HCT116 (cell line): ENCODE measurements at regions not wholly inside any gene's neighbourhood (a gene's known extent, or its start where the extent isn't known, plus 50 kb on each side); places are given as distances from the start of the nearest gene placed in this dataset.

Experiments used
- POLR2A ChIP-seq: IDR thresholded peaks from 2 replicates; pipeline ENCODE4 v1.7.0; 2011; ENCODE audit warnings: borderline replicate concordance; ENCODE audit not compliant: insufficient read depth, insufficient read length; ENCODE audit errors: extremely low read depth
- TF ChIP-seq, protein P1 (sequence below), 3 experiments: fragments of 200-600 bp in 1 of 3; sonication (generic) in 1 of 3; IDR thresholded peaks in 2 of 3; conservative IDR thresholded peaks in 1 of 3; 2 replicates each; pipeline ENCODE4 v1.5.1; 2012 to 2017; ENCODE audit warnings: low read depth in 2 of 3, low read length in 2 of 3, antibody characterized with exemption in 1 of 3, borderline replicate concordance in 1 of 3, control low read depth in 1 of 3, mild to moderate bottlenecking in 1 of 3, mixed read lengths in 1 of 3, mixed run types in 1 of 3, moderate library complexity in 1 of 3; ENCODE audit not compliant: insufficient read depth in 1 of 3

DNA sequence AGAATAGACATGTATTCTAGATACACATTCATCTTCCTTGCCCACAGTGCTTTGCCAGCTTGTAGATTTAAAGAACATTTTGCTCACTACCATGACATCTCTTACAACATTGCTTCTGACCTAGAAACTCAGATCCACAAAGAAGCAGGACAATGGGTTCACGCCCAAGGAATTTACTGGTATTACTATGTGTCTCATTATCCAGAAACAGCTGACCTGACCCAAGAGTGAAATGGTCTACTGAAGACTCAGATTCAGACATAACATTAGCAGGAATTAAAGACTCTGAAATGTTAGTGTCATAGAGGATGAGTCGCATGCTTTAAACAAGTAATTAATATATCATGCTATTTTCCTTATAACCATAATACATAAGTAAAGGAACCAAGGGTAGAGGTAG, 731.4 kb downstream of the GALC start:
- TF ChIP-seq, protein P1, sequence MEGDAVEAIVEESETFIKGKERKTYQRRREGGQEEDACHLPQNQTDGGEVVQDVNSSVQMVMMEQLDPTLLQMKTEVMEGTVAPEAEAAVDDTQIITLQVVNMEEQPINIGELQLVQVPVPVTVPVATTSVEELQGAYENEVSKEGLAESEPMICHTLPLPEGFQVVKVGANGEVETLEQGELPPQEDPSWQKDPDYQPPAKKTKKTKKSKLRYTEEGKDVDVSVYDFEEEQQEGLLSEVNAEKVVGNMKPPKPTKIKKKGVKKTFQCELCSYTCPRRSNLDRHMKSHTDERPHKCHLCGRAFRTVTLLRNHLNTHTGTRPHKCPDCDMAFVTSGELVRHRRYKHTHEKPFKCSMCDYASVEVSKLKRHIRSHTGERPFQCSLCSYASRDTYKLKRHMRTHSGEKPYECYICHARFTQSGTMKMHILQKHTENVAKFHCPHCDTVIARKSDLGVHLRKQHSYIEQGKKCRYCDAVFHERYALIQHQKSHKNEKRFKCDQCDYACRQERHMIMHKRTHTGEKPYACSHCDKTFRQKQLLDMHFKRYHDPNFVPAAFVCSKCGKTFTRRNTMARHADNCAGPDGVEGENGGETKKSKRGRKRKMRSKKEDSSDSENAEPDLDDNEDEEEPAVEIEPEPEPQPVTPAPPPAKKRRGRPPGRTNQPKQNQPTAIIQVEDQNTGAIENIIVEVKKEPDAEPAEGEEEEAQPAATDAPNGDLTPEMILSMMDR (IDR thresholded peaks at IDR 0.05 in 2 of 3, conservative IDR thresholded peaks at IDR 0.05 in 1 of 3; ENCODE audit: borderline replicate concordance in 1 of 3, insufficient read depth in 1 of 3, low read depth in 2 of 3, low read length in 2 of 3), result no peak
- TF ChIP-seq POLR2A, result no peak
